ENCODE measurements at regions not wholly inside any gene's neighbourhood (a gene's known extent, or its start where the extent isn't known, plus 50 kb on each side); places are given as distances from the start of the nearest gene placed in this dataset.
"Not testable (repeated sequence)": the region's sequence is repeated elsewhere in the genome, so short reads cannot be mapped to it uniquely, and the experiment has no call there.

DNA sequence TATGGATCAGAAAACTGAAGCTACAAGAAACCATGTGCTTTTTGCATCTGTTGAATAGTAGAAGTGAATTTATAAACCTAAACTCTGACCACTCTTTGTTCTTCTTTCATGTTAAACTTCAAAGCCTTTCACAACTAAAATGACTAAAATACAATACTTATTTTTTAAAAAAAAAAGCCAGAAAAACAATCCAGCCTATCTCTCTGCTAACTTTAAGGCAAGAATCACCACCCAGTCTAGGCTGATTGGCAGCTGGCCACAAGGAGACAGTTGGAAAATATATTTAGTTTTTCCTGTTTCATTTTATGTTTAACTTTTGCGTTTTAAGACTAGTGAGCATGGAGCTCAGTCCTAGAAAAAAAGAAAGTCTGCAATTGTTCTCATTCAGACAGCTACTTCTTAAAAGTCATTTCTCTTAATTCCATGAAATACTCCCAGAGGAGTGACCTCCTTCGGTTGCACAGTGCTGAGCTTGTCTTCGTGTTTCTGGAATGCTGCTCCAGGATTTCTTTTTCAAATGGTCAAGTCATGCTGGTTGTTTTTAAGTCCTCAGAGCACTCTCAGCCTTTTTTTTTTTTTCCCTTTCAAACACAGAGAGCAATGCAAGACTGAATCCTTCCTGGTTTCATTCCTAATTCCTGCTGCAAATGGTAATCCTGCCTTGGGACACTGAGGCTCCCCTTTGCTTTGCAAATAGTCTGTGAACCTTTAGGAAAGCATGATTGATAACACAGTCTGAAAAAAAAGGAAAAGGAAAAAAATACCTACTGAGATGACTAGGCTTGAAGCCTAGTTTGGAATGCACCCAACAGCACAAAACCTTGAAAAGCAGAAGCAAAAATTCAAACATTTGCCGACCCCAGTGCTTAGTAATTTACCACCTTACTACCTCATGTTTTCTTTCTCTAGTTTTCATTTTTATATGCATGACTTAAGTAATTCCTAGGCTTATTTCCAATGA lies 233.3 kb upstream of the DAAM1 start:
- DNase-seq, result peak; percentile 65

DNA sequence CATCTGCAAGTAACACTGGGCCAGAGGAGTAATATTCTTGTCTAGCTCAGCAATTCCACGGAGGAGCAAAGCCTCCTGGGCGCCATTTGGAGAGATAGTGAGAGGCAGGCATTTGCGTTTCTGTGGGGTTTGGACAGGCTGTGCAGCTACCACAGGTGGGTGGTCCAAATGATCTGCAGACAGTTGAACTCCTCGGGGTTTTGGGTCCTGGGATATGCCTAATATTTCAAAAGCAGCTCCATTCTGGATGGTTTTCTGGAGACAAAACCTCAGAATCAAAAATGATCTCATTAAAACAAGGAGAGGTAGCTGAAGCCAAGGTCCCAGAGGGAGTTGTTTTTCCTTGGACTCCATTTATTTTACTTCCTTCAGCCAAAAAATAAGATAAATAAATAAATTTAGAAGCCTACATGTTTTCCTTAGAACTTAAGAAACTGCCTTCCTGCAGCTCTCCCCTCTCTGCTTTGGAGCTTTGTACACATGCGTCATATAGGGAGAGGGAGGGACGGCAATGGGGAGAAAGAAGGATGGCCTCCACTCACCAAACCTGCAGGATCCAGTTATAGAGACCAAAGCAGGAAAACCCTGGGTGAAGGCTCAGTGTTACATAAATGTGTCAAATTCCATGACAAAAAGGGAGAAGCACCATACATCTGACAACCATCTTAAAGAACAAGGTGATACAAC lies 227.3 kb upstream of the DAAM1 start:
- no peak for DNase-seq

DNA sequence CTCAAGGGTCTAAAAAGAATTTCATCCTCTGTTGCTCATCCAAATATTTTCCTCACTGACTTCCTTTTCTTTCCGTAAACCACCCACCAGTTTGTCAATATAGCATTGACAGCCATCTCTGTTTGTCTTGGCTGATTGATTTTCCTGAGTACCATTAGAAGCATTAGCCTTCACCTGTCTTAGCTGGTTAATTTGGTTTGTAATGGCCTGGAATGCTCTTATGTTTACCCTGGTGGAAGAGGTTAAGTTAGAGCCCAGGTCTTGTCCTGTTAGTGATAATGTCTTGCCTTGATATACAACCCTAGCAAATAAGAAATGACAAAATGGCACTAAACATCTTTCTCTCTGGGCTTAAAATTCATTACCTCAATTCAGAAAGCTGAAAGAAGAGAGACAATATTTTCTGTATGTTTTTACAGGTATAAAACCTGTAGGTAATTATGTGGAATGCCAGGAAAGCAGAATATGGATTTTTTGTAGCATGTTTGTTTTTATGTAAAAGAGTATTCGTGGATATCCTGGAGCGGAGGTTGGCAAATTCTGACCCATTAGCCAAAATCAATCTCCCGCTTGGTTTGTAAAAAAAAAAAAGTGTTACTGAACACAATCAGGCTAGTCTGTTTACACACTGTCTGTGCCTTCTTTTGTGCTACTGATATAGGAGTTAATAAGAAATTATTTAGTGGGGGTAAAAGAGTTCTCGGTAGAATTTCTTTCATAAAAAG lies 224.4 kb upstream of the DAAM1 start:
- no peak for DNase-seq

DNA sequence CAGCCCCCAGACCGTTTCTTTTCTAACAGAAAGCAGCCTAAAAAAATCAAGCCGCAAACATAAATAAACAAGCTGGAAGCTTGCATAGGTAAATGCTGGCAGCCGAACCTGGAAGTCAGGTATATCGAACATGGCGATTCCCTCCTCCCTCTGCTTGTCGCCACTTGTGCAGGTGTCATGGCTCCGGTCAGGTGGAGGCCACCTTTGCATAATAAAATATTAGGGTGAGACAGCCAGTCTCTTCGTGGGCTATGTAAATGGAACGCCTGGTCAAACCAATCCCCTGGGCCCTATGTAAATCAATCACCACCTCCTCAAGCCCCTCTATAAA lies 223.9 kb upstream of the DAAM1 start:
- no peak for DNase-seq

DNA sequence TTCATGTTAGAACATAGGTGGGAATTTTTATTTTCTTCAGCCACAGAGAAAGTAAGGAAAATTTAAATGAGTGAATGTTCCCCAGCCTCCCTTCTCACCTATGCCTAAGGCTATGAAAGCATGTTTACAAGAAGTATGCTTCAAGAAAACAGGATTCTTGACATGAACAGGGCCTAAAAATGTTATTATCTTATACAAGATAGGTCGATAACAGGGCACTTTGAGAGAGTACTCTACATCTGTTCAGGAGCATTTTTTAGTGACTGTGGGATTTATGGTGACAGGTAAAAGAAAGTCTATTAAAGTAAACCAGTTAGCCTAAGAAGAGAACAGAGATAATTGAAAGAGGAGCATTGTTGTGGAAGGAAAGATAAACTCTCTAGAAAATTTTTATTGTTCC lies 222.9 kb upstream of the DAAM1 start:
- DNase-seq, result no peak

DNA sequence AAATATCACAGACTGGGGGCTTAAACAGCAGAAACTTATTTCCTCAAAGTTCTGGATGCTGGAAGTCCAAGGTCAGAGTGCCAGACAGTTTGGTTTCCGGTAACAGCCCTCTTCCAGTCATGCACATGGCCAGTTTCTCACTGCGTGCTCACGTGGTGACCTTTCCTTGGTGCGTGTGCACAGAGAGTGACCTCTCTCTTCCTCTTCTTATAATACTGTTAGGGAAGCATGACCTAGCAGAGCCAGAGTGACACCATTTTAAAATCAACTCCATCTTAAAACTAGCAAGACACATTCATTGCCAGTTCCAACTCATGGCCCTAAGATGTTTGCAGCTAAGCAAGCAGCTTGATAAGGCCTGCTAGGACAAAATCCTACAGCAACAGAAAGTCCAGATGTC lies 221.5 kb upstream of the DAAM1 start:
- no peak for DNase-seq

DNA sequence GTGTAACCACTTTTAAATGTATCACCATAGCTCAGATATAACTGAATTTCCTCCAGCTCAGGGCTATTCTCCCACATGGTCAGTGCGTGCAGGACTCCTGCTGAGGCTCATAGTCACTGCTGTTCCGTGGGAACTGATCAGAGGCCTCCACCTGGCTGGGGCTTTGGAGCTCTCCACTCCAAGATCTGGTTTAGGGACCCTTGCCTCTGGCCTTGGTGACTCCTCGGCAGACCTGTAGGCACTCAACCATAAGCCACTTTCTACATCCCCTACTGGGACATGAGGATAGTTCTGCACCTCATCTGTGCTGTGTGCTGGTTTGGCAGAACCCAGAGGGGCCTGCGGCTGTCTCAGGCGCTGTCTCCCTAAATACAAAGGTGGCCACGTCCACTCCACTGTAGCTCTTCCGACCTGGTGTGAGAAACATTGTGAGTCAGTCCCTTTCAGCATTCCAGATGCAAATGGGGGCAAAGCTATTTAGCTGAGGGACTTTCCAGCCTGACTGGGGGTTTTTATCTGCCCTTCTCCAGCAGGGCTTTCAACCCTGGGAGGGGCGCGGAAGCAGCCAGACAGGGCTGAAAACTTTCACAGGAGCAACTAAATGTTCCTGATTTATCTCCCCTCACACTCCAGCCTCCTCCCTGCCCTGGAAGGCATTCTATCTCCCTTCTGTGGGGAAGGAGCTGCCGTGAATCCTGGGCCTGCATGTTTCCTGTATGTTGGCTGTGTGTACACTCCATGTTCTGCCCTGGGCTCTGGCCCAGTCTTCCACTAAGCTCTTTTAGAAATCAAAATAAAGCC lies 218.3 kb upstream of the DAAM1 start:
- no peak for DNase-seq

DNA sequence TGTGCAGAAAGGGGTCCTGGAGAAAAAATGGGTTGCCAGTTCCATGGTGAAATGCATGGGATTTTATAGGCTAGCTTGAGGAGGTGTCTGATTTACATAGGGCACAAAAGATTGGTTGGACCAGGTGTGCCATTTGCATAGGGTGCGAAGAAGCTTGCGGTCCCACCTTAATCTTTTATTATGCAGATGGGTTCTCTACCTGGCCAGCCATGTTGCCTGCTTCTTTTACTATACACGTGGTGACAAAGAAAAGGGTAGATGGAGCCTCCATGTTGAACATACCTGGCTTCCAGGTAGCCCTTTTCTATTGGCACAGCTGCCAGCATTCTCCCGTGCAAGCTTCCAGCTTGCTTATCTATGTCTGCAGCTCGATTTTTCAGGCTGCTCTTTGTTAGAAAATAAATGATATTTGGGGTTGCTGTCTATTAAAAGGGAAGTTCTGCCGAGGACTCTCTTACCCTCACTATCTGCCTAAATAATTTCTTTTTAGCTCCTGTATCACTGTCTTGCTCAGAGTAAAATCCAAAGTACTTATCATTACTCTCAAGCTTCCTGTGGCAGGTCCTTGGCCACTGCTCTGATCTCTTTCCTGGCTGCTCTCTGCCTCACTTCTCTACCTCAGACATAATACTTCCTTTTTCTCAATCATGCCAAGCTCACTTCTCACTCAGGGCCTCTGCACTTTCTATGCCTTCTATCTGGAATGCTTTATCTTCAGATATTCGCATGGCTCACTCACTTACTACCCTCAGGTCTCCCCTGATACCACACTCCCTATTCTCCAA lies 216.0 kb upstream of the DAAM1 start:
- DNase-seq, result no peak

DNA sequence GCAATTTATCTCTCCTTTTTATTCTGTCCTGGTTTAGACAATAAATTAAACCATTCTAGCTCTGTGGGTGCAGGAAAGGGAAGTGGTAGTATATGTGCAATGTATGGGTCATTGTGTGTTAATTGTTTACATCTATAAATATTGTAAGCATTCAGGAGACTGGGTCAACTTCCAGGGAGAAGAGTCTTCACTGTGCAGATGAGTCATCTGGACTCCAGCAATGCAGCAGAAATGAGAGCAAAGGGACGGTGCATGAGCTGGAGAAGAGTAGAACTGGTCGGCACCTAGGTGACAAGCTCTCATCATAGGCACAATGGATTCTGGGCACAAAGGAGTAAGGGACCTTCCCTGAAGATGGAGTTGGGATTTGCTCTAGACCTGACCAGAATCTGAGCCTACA lies 211.1 kb upstream of the DAAM1 start:
- DNase-seq, result peak; percentile 8

DNA sequence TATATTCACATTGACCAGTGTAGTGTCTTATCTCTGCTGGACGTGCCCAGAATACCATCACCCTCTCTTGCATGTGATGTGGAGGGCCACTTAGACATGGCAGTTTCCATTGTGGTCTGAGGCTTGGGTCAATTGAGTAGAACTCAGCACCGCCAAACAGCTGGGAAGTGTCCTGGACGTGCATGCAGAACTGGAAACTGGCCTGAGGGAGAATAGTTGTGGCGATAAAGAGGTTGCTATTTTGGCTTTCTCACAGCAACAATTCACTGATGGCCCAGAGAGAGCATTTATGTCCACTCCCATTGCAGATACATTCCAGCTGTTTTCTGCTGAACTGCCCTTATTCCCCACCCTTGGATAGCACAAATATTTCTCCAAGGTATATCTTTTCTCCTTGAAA lies 210.1 kb upstream of the DAAM1 start:
- DNase-seq, result peak; percentile 20

DNA sequence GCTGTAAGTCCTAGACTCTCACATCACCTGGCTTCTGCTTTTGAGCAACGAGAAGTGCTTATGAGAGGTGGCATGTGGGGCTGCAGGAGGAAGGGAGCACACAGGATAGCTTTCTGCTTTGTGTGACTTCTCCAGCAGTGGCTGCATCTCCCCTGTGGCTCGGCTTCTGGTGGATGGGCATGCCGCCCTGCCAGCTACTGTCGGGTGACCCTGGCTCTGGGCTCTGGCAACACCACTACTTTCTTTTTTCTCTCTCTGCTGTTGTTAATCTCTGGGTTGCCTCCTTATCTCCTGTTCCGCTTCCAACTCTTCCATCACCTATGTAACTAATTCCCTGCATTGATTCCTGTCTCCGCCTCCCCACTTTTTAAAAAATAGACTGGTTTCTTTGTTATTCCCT lies 209.1 kb upstream of the DAAM1 start:
- no peak for DNase-seq

DNA sequence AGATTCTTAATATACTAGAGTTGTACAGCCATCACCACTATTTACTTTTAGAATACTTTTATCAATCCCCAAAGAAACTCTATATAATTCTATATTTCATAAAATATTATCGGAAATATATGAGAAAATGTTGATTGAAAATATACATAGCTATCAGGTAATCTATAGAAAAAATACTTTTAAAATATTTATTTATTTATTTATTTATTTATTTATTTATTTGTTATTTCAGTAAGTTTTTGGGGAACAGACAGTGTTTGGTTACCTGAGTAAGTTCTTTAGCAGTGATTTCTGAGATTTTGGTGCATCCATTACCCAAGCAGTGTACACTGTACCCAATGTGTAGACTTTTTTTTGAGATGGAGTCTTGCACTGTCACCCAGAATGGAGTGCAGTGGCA lies 206.6 kb upstream of the DAAM1 start:
- DNase-seq, result no peak

DNA sequence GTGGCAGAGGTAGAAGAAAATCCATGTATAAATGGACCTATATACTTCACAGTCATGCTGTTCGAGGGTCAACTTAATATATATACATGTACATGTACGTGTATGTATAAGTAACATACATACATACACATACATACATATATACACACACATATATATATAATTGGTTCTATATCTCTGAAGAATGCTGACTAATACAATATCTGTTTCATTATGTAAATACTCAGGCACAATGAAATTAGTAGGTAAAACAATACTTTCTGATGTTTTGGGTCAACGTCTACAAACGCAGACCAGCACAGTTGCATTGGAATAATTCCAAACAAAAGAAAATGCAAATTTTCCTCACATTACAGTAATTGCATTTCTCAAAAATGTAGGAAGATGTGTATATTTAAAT lies 202.7 kb upstream of the DAAM1 start:
- no peak for DNase-seq

DNA sequence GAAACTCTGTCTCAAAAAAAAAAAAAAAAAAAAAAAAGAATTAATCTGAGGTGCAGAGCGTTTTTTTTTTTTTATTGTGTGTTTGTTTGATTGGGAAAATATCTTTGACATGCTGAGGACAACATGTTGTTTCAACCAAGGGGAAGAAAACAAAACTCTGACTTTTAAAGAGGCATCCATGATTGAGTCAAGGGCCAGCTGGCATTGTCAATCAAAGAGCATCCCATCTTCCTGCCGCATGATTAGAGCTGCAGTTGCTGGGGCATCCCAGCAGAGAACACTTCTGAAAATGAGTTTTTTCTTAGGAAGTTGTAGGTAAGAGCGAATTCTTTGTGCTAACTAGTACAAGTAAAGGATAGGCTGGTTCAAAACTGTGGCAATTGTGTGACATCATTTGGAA lies 200.9 kb upstream of the DAAM1 start:
- no peak for DNase-seq

DNA sequence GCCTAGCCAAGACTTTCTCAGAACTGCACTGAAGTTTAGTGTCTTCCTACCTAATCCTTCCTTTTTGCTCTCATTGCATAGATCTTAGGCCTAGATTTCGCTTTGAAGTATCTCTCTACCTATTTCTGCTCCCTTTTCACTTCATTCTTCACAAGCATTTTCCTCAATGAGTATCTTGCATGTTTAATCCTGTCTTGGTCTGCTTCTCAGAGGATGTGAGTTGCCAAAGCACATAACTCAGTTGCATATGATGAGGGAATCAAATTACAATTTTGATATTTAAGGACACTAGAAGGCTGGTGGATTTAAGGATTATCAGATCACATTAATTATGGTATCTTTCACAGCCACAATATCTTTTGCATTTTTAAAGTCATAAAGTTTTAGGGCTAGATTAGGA lies 195.5 kb upstream of the DAAM1 start:
- DNase-seq, result no peak

DNA sequence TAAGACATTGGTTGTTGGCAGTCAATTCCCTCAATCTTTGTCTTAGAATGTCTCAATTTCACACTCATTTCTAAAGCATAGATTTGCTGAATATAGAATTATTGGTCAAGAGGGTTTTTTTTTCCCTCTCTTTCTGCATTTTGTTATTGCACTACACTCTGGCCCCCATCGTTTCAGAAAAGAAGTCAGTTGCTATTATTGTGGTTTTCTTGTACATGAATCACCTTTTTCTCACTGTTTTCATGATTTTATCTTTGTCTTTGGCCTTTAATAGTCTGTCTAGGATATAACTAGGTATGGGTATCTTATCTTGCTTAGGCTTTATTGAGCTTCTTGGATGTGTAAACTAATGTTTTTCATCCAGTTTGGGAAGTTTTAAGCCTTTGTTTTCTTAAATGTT lies 194.3 kb upstream of the DAAM1 start:
- peak; percentile 24 for DNase-seq

DNA sequence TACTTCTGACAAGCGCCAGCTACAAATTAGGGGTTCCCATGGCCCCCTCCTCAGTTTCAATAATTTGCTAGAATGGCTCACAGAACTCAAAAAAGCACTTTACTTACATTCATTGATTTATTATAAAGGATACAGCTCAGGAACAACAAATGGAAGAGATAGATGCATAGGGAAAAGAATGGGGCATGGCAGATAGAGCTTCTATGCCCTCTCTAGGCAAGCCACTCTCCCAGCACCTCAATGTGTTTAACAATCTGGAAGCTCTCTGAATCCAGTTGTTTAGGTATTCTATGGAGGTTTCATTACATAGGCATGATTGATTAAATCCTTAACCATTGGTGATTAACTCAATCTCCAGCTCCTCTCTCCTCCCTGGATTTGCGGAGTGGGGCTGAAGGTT lies 184.5 kb upstream of the DAAM1 start:
- DNase-seq, result peak; percentile 37

DNA sequence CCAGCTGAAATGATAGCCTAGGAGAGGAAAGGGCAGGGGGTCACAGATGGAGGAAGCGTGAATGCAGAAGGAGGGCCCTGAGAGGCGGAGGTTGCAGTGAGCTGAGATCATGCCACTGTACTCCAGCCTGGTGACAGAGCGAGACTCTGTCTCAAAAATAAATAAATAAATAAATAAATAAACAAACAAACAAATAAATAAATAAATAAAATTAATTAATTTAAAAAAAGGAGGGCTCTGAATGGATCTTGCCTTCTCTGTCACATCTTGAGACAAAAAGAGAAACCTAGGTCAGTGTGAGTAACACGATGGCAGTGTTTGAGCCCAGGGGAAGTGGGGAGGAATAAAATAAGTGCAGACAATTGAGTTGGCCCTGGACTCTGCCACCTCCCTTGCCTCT lies 182.3 kb upstream of the DAAM1 start:
- DNase-seq, result not testable (repeated sequence)

DNA sequence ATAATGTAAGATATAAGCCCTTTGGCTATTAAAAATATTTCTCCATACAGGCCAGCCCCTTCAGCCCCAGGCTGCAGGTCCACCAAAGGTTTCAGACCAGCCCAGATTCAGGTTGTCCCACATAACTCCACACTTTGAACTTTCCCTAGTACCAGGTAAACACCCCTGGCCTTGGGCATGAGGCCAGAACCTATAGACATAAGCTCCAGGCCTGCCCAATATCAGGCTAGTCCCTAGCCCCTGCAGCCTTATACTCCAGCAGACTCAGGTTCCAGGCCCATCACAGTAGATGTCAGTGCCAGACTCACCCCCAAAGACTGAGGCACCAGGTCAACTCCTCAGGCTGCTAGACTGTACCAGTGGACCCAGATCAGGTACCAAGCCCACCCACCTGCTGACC lies 178.5 kb upstream of the DAAM1 start:
- DNase-seq, result no peak

DNA sequence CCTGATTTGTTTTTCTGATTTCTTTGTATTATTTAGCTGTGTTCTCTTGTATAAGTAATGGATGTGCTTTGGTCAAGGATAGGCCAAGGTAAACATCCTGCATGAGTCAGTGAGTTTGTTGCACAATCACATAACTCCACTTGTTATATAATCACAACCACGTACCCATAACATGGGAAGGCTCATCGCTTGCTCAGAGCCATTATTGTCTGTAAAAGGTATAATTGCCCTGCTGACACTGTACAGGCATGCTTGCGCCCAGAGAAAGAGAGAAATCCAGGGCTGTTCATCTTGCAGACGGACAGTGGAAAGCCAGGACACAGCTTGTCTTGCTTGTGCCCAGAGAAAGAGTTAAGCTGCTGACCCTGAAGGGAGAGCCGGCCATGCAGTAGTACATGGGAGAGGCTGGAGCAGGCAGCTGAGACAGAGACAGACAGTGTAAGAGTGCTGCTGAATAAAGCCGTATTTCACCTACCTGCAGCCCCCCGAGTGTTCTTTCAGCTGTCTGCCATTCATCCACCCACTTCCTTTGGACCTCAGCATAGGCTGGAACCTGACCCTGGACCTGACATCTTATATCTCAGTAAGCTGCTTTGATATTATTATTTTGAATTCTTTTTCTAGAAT lies 174.7 kb upstream of the DAAM1 start:
- DNase-seq, result no peak

DNA sequence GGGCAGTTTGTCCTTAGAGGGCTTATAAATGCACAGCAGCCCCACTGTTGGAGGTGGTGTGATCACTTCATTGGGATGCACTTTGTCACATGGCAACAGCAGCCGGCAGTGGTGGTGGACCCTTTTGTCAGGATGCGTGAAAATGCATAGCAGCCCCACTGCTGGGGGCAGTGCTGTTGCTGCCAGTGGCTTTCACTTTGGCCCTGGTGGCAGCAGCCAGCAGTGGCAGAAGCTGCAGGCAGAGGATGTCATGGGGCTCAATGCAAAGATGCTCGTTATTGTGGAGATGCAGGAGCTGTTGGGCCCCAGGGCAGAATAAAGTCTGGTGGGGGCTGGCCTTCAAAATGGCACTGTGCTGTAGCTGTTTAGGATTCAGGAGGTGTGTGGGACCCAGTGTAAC lies 173.0 kb upstream of the DAAM1 start:
- no peak for DNase-seq
